ENCODE measurements at regions not wholly inside any gene's neighbourhood (a gene's known extent, or its start where the extent isn't known, plus 50 kb on each side); places are given as distances from the start of the nearest gene placed in this dataset.

DNA sequence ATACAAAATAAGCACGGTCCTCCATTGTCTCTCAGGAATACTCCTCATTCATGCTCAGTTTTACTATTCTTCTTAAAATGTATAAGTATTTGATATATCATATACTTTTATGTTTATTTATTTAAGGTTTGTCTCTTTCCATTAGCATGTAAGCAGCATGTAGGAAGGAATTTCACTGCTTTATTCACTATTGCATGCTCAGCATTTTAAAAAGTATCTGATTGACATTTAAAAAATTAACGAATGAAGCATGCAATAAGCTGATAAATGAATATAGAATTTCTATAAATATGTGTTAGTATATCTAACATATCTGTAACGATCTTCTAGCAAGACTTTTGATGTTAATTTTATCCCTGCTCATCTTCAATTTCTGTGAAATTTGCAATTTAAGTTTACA is 402.7 kb upstream of the BRINP3 start:
- TF ChIP-seq, protein P1, sequence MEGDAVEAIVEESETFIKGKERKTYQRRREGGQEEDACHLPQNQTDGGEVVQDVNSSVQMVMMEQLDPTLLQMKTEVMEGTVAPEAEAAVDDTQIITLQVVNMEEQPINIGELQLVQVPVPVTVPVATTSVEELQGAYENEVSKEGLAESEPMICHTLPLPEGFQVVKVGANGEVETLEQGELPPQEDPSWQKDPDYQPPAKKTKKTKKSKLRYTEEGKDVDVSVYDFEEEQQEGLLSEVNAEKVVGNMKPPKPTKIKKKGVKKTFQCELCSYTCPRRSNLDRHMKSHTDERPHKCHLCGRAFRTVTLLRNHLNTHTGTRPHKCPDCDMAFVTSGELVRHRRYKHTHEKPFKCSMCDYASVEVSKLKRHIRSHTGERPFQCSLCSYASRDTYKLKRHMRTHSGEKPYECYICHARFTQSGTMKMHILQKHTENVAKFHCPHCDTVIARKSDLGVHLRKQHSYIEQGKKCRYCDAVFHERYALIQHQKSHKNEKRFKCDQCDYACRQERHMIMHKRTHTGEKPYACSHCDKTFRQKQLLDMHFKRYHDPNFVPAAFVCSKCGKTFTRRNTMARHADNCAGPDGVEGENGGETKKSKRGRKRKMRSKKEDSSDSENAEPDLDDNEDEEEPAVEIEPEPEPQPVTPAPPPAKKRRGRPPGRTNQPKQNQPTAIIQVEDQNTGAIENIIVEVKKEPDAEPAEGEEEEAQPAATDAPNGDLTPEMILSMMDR (IDR thresholded peaks at IDR 0.05): no peak
- TF ChIP-seq POLR2A (IDR thresholded peaks at IDR 0.05): no peak
- no peak for TF ChIP-seq POLR2AphosphoS5 (IDR thresholded peaks at IDR 0.05)
- no peak for TF ChIP-seq EP300 (IDR thresholded peaks at IDR 0.05)

Data from upper lobe of left lung (tissue), 4 donors.